ENCODE measurements at regions not wholly inside any gene's neighbourhood (a gene's known extent, or its start where the extent isn't known, plus 50 kb on each side); places are given as distances from the start of the nearest gene placed in this dataset.

- no peak for TF ChIP-seq CTCF (IDR thresholded peaks at IDR 0.05)
- no peak for TF ChIP-seq POLR2A (IDR thresholded peaks at IDR 0.05)
Measured at GRCh38 chr16:5768445-5768844, 670.9 kb upstream of the EEF2KMT start.
